SJCRH30 (cell line): ENCODE measurements at regions not wholly inside any gene's neighbourhood (a gene's known extent, or its start where the extent isn't known, plus 50 kb on each side); places are given as distances from the start of the nearest gene placed in this dataset.
"Not testable (repeated sequence)": the region's sequence is repeated elsewhere in the genome, so short reads cannot be mapped to it uniquely, and the experiment has no call there.

ENCODE experiments used
- DNase-seq, 2 experiments: peaks; one replicate each; pipeline ENCODE4 v3.0.0-alpha.2; 2015 to 2020
- H3K27ac ChIP-seq: fragments of 250-450 bp; sonication (Bioruptor Pico); 2 replicates; pipeline ENCODE4 v1.5.1; 2020; ENCODE audit warnings: mild to moderate bottlenecking, moderate library complexity
- H3K27me3 ChIP-seq: fragments of 250-450 bp; sonication (Bioruptor Pico); 2 replicates; pipeline ENCODE4 v1.5.1; 2020; ENCODE audit warnings: mild to moderate bottlenecking, moderate library complexity
- H3K36me3 ChIP-seq: fragments of 250-450 bp; sonication (Bioruptor Pico); 2 replicates; pipeline ENCODE4 v1.5.1; 2020; ENCODE audit warnings: mild to moderate bottlenecking, moderate library complexity
- H3K4me1 ChIP-seq: fragments of 250-450 bp; sonication (Bioruptor Pico); 2 replicates; pipeline ENCODE4 v1.5.1; 2020; ENCODE audit warnings: mild to moderate bottlenecking, moderate library complexity
- H3K4me3 ChIP-seq: fragments of 250-450 bp; sonication (Bioruptor Pico); 2 replicates; pipeline ENCODE4 v1.5.1; 2020; ENCODE audit warnings: mild to moderate bottlenecking, moderate library complexity
- H3K9me3 ChIP-seq: fragments of 250-450 bp; sonication (Bioruptor Pico); replicated peaks from 2 replicates; pipeline ENCODE4 v1.5.1; 2020; ENCODE audit warnings: mild to moderate bottlenecking, moderate library complexity

DNA sequence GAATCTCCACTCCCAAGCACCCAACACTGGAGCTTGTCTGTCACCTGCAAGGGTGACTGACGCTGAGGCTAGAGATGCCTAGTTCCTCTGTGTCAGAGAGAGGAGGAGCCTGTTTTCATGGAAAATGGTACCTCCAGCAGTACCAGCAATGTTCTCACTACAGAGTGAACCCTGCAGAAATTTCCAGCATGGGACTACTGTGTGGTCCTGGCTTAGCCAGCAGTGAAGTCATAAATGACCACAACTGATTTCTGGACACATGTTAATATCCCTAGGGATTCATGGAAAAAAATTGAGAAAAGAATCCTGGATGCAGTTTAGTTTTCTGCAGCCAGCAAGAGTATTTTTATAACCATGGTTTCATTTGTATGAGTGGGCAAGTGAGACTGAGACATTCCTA lies 468.1 kb downstream of the CD83 start:
- no peak for DNase-seq
- Histone ChIP-seq H3K9me3 (no peaks in the 10 kb centered on the region), H3K4me3 (no peak overlapping the region), H3K36me3 (no peaks in the 10 kb centered on the region), H3K27ac (no peak overlapping the region), H3K27me3 (no peaks in the 10 kb centered on the region), H3K4me1 (no peaks in the 10 kb centered on the region)

GRCh38 chr6:14589175-14589574 lies 471.6 kb downstream of the CD83 start:
- H3K4me1 ChIP-seq = no peaks in the 10 kb centered on the region
- no peak for DNase-seq
- no peak overlapping the region for H3K4me3 ChIP-seq
- H3K36me3 ChIP-seq = no peaks in the 10 kb centered on the region
- H3K27me3 ChIP-seq = no peaks in the 10 kb centered on the region
- no peaks in the 10 kb centered on the region for H3K9me3 ChIP-seq
- H3K27ac ChIP-seq = no peak overlapping the region

- Histone ChIP-seq H3K4me3 (no peak overlapping the region), H3K4me1 (no peaks in the 10 kb centered on the region), H3K27me3 (no peaks in the 10 kb centered on the region), H3K9me3 (no peaks in the 10 kb centered on the region), H3K27ac (no peak overlapping the region), H3K36me3 (no peaks in the 10 kb centered on the region)
- DNase-seq = no peak
Measured at GRCh38 chr6:14590586-14590985, 473.0 kb downstream of the CD83 start.

DNA sequence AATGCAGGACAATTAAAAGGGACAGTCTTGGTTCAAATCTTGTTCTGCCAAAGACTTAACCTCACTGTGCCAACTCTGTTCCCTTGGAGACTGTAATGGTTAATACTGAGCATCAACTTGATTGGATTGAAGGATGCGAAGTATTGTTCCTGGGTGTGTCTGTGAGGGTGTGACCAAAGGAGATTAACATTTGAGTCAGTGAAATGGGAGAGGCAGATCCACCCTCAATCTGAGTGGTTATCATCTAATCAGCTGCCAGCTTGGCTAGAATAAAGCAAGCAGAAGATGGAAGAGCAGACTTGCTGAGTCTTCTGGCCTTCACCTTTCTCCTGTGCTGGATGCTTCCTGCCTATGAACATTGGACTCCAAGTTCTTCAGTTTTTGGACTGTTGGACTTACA lies 474.4 kb downstream of the CD83 start:
- no peak for DNase-seq
- no peaks in the 10 kb centered on the region for H3K27me3 ChIP-seq
- no peak overlapping the region for H3K27ac ChIP-seq

GRCh38 chr6:14593286-14593685 lies 475.7 kb downstream of the CD83 start:
- Histone ChIP-seq H3K27me3 (no peaks in the 10 kb centered on the region), H3K27ac (no peak overlapping the region), H3K4me1 (no peaks in the 10 kb centered on the region), H3K4me3 (no peak overlapping the region), H3K9me3 (no peaks in the 10 kb centered on the region), H3K36me3 (no peaks in the 10 kb centered on the region)
- no peak for DNase-seq

More for the DNA sequence above, 474.4 kb downstream of the CD83 start:
- no peak overlapping the region for H3K4me3 ChIP-seq
- H3K36me3 ChIP-seq = no peaks in the 10 kb centered on the region
- no peaks in the 10 kb centered on the region for H3K4me1 ChIP-seq
- no peaks in the 10 kb centered on the region for H3K9me3 ChIP-seq

- DNase-seq = no peak
- no peaks in the 10 kb centered on the region for H3K36me3 ChIP-seq
Measured at GRCh38 chr6:14595751-14596150, 478.2 kb downstream of the CD83 start.

DNA sequence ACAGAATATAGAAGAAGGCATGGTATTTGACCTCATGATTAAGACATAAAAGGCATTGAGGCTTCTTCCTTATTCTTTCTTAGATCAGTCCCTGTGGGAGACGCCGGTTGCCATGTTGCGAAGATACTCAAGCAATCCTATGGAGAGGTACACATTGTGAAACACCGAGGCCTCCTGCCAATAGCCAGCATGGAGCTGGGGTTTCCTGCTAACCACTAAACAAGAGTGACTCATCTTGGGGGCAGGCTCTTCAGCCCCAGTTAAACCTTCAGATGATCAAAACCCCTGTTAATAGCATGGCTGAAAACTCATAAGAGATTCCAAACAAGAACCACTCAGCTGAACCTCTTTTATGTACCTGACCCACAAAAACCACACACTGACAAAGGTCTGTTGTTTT lies 478.8 kb downstream of the CD83 start:
- Histone ChIP-seq H3K4me3 (no peak overlapping the region), H3K36me3 (no peaks in the 10 kb centered on the region), H3K4me1 (no peaks in the 10 kb centered on the region), H3K27me3 (no peaks in the 10 kb centered on the region), H3K27ac (no peak overlapping the region), H3K9me3 (no peaks in the 10 kb centered on the region)
- DNase-seq = no peak

More at GRCh38 chr6:14595751-14596150, 478.2 kb downstream of the CD83 start:
- H3K4me3 ChIP-seq = no peak overlapping the region
- H3K27me3 ChIP-seq = no peaks in the 10 kb centered on the region
- H3K4me1 ChIP-seq = no peaks in the 10 kb centered on the region
- H3K27ac ChIP-seq = no peak overlapping the region
- no peaks in the 10 kb centered on the region for H3K9me3 ChIP-seq

GRCh38 chr6:14597090-14597489 lies 479.5 kb downstream of the CD83 start:
- Histone ChIP-seq H3K27ac (no peak overlapping the region), H3K36me3 (no peaks in the 10 kb centered on the region), H3K27me3 (no peaks in the 10 kb centered on the region), H3K4me3 (no peak overlapping the region), H3K4me1 (no peaks in the 10 kb centered on the region), H3K9me3 (no peaks in the 10 kb centered on the region)
- DNase-seq = no peak

DNA sequence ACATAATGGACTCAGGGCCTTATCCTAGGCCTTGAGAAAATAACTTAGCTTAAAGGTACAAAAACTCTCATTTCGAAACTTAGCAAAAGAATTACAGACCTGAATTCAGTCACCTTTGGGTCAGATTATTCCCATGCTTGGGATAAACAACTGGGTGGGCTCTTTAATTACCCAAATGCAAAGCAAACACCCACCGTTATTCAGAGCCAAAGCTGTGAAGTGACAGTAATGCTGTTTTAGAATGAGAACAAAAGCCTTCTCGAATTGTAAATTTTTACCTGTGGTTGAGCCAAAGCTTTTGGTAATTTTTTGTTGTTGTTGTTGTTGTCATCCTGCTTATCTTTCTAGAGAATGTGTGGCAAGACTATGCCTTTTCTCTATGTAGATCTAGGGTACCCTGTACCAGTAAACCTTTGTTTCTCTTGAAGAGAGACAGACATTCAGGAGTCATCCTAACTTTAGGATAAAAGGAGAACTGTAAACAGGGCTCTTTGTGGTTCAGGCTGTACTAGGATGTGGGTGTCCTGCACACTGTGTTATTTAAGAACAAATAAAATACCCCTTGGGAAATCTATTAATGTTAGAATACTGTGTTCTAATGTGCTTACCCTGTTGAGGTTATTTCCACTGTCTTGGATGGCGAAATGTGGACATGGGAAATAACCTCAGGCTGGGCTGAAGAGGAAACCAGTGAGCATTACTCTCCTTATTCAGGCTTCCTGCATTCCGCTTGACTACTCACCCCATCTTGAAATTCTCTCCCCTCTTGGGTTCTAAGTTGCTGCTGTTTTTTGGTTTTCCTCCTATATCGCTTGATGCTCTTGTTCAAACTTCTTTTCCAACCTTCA lies 480.7 kb downstream of the CD83 start:
- DNase-seq = no peak
- no peak overlapping the region for H3K4me3 ChIP-seq
- no peak overlapping the region for H3K27ac ChIP-seq
- H3K9me3 ChIP-seq = no peaks in the 10 kb centered on the region
- no peaks in the 10 kb centered on the region for H3K36me3 ChIP-seq
- H3K27me3 ChIP-seq = no peaks in the 10 kb centered on the region
- H3K4me1 ChIP-seq = no peaks in the 10 kb centered on the region

GRCh38 chr6:14600306-14600705 lies 482.7 kb downstream of the CD83 start:
- not testable (repeated sequence) for H3K27ac ChIP-seq, DNase-seq, H3K27me3 ChIP-seq, H3K4me3 ChIP-seq, H3K9me3 ChIP-seq, H3K36me3 ChIP-seq, H3K4me1 ChIP-seq

- H3K4me3 ChIP-seq = no peak overlapping the region
- no peak overlapping the region for H3K27ac ChIP-seq
- H3K27me3 ChIP-seq = no peaks in the 10 kb centered on the region
- H3K4me1 ChIP-seq = no peaks in the 10 kb centered on the region
- no peaks in the 10 kb centered on the region for H3K9me3 ChIP-seq
- peak; percentile 21 to 40 for DNase-seq
- H3K36me3 ChIP-seq = no peaks in the 10 kb centered on the region
Measured at GRCh38 chr6:14601490-14601889, 483.9 kb downstream of the CD83 start.

DNA sequence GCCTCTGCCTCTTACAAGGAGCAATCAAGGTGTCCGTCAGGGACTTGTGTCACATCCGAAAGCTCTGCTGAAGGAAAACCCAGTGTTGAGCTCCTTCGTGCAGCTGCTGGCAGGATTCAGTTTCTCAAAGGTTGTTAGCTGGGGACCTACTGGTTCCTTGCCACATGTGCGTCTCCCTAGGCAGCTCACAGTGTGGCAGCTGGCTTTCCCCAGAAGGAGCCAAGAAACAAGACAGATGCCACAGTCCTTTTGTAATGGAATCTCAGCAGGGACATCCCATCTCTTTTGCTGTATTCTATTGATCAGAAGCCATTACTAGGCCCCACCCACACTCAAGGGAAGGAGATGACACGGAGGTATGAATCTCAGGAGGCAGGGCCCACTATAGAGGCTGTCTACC lies 488.8 kb downstream of the CD83 start:
- Histone ChIP-seq H3K4me3 (no peak overlapping the region), H3K27me3 (no peaks in the 10 kb centered on the region), H3K4me1 (no peaks in the 10 kb centered on the region), H3K9me3 (no peaks in the 10 kb centered on the region), H3K27ac (no peak overlapping the region), H3K36me3 (no peaks in the 10 kb centered on the region)
- no peak for DNase-seq

DNA sequence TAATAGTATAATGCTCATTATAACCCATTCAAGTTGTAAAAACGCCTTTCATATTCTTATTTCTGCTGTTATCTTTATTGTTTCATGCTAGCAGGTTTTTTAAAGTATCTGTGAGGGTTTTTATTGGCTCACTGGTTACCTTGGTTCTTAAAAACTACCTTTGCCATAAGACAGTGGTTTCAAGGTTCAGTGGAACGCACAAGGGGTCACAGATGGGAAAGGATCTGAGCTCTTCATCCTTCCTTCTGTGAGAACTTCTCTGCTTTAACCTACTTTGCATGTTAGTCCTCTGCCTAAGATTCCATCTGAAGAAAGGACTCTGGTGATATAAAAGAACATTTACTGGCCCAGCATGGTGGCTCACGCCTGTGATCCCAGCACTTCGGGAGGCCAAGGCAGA lies 492.6 kb downstream of the CD83 start:
- H3K27me3 ChIP-seq = no peaks in the 10 kb centered on the region
- H3K9me3 ChIP-seq = no peaks in the 10 kb centered on the region
- no peak overlapping the region for H3K27ac ChIP-seq
- DNase-seq = no peak
- H3K36me3 ChIP-seq = no peaks in the 10 kb centered on the region
- no peak overlapping the region for H3K4me3 ChIP-seq
- H3K4me1 ChIP-seq = no peaks in the 10 kb centered on the region

GRCh38 chr6:14612016-14612980 lies 494.7 kb downstream of the CD83 start:
- Histone ChIP-seq H3K4me3 (no peak overlapping the region), H3K9me3 (no peaks in the 10 kb centered on the region), H3K27me3 (no peaks in the 10 kb centered on the region), H3K4me1 (no peaks in the 10 kb centered on the region), H3K36me3 (no peaks in the 10 kb centered on the region), H3K27ac (no peak overlapping the region)
- no peak for DNase-seq

DNA sequence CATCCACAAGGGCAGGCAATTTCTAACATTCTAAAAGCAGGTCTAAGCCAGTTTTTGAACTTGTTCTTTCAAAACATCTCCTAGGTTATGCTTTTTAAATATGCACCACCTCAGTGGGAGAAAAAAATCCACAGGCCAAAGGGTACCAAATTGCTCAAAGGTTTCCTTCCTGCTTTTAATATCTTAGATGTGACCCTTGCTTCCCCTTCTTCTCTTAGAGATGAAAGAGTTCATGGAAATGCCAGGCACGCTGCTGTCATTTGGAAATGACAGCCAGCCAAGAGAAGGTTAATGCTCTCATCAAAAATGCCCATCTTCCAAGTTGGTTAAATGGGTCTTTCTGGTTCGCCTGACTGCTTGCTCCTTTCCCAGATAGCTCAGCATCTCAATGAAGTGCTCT lies 497.1 kb downstream of the CD83 start:
- H3K36me3 ChIP-seq = no peaks in the 10 kb centered on the region
- no peaks in the 10 kb centered on the region for H3K9me3 ChIP-seq
- H3K4me3 ChIP-seq = no peak overlapping the region
- no peak for DNase-seq
- H3K27me3 ChIP-seq = no peaks in the 10 kb centered on the region
- H3K4me1 ChIP-seq = no peaks in the 10 kb centered on the region
- H3K27ac ChIP-seq = no peak overlapping the region
